ENCODE measurements at regions not wholly inside any gene's neighbourhood (a gene's known extent, or its start where the extent isn't known, plus 50 kb on each side); places are given as distances from the start of the nearest gene placed in this dataset.

- ChIA-PET POLR2A (no interaction called here), CTCF (interaction anchor here (0.7 to 1.2 kb wide), 3 partner anchors 10 to 37 kb away, joined by 3 to 4 read pairs (median 3); no protein-coding TSS in a partner anchor)
- TF ChIP-seq CTCF (IDR thresholded peaks at IDR 0.05; ENCODE audit: control extremely low read depth, extremely low read depth, low read depth, missing control alignments) = no peak
- no peak for DNase-seq (ENCODE audit: extremely low spot score)
These were observed 51.9 kb upstream of the PFN2 start for GRCh38 chr3:150022381-150023238.

GRCh38 chr3:150020527-150020926, 49.8 kb upstream of the PFN2 start:
- ChIA-PET POLR2A (no interaction called here), CTCF (no interaction called here)
- DNase-seq (ENCODE audit: extremely low spot score) = no peak
- TF ChIP-seq CTCF (IDR thresholded peaks at IDR 0.05; ENCODE audit: control extremely low read depth, extremely low read depth, low read depth, missing control alignments) = no peak
